ENCODE measurements at regions not wholly inside any gene's neighbourhood (a gene's known extent, or its start where the extent isn't known, plus 50 kb on each side); places are given as distances from the start of the nearest gene placed in this dataset.
"Not testable (repeated sequence)": the region's sequence is repeated elsewhere in the genome, so short reads cannot be mapped to it uniquely, and the experiment has no call there.

GRCh38 chr2:95755956-95756669, 164.3 kb downstream of the TRIM43 start:
- DNase-seq (ENCODE audit: low read depth, low spot score); ATAC-seq; H3K4me3 ChIP-seq (ENCODE audit: low read depth in 2 of 2, low read length in 2 of 2); H3K36me3 ChIP-seq (ENCODE audit: control insufficient read depth, insufficient read depth, low read length); CTCF ChIA-PET; intact Hi-C loops (cut with micrococcal nuclease; ENCODE audit: unreplicated experiment); H3K27ac ChIP-seq (ENCODE audit: low read length); POLR2A ChIA-PET; in situ Hi-C loops (cut with HindIII; ENCODE audit: low pct_unique_long_range_greater_than_20kb, low sequenced_read_pairs); H3K9me3 ChIP-seq (ENCODE audit: control insufficient read depth, insufficient read depth, low read depth, low read length); BruUV-seq (replicated peaks); H3K27me3 ChIP-seq (ENCODE audit: control insufficient read depth, insufficient read depth, low read length); H3K4me1 ChIP-seq (ENCODE audit: control insufficient read depth, insufficient read depth, low read length): not testable (repeated sequence)

GRCh38 chr2:95757988-95758387, 166.2 kb downstream of the TRIM43 start:
- Histone ChIP-seq H3K27ac (ENCODE audit: low read length) (no peak overlapping the region), H3K4me3 (ENCODE audit: low read depth in 2 of 2, low read length in 2 of 2) (no peak overlapping the region), H3K36me3 (ENCODE audit: control insufficient read depth, insufficient read depth, low read length) (no peaks in the 10 kb centered on the region), H3K4me1 (ENCODE audit: control insufficient read depth, insufficient read depth, low read length) (no peaks in the 10 kb centered on the region), H3K27me3 (ENCODE audit: control insufficient read depth, insufficient read depth, low read length) (no peaks in the 10 kb centered on the region), H3K9me3 (ENCODE audit: control insufficient read depth, insufficient read depth, low read depth, low read length) (no peaks in the 10 kb centered on the region)
- no peak for DNase-seq (ENCODE audit: low read depth, low spot score)
- ChIA-PET POLR2A (no interaction called here), CTCF (no interaction called here)
- BruUV-seq (replicated peaks): no TSS peak
- intact Hi-C loops (cut with micrococcal nuclease; ENCODE audit: unreplicated experiment): no loop called here
- in situ Hi-C loops (cut with HindIII; ENCODE audit: low pct_unique_long_range_greater_than_20kb, low sequenced_read_pairs): no loop called here
- ATAC-seq: no peak
- TF ChIP-seq SIN3A (IDR thresholded peaks at IDR 0.05; ENCODE audit: borderline replicate concordance, insufficient read depth, low read depth, low read length) (no peak), CTCF (IDR thresholded peaks at IDR 0.05) (no peak)

DNA sequence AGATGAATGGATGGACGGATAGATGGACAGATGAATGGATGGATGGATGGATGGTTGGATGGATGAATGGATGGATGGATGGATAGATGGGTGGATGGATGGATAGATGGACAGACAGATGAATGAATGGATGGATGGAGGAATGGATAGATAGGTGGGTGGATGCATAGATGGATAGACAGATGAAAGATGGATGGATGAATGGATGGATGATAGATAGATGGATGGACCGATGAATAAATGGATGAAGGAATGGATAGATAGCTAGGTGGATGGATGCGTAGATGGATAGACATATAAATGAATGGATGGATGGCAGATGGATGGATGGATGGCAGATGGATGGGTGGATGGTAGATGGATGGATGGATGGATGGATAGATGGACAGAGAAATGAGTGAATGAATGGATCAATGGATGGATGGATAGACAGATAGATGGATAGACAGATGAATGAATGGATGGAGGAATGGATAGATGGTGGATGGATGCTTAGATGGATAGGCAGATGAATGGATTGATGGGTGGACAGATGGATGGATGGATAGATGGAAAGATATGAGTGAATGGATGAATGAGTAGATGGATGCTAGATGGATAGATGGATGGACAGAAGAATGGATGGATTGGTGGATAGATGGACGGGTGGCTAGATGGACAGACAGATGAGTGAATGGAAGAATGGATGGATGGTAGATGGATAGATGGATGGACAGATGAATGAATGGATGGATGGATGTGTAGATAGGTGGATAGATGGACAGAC, 167.9 kb downstream of the TRIM43 start:
- H3K4me3 ChIP-seq (ENCODE audit: low read depth in 2 of 2, low read length in 2 of 2): no peak overlapping the region
- POLR2A ChIA-PET: no interaction called here
- ATAC-seq (no peak), DNase-seq (ENCODE audit: low read depth, low spot score) (no peak)
- no peak overlapping the region for H3K27ac ChIP-seq (ENCODE audit: low read length)
- in situ Hi-C loops (cut with HindIII; ENCODE audit: low pct_unique_long_range_greater_than_20kb, low sequenced_read_pairs) (no loop called here), intact Hi-C loops (cut with micrococcal nuclease; ENCODE audit: unreplicated experiment) (no loop called here)
- CTCF ChIA-PET: no interaction called here
- BruUV-seq (replicated peaks): no TSS peak
- TF ChIP-seq, protein P1, sequence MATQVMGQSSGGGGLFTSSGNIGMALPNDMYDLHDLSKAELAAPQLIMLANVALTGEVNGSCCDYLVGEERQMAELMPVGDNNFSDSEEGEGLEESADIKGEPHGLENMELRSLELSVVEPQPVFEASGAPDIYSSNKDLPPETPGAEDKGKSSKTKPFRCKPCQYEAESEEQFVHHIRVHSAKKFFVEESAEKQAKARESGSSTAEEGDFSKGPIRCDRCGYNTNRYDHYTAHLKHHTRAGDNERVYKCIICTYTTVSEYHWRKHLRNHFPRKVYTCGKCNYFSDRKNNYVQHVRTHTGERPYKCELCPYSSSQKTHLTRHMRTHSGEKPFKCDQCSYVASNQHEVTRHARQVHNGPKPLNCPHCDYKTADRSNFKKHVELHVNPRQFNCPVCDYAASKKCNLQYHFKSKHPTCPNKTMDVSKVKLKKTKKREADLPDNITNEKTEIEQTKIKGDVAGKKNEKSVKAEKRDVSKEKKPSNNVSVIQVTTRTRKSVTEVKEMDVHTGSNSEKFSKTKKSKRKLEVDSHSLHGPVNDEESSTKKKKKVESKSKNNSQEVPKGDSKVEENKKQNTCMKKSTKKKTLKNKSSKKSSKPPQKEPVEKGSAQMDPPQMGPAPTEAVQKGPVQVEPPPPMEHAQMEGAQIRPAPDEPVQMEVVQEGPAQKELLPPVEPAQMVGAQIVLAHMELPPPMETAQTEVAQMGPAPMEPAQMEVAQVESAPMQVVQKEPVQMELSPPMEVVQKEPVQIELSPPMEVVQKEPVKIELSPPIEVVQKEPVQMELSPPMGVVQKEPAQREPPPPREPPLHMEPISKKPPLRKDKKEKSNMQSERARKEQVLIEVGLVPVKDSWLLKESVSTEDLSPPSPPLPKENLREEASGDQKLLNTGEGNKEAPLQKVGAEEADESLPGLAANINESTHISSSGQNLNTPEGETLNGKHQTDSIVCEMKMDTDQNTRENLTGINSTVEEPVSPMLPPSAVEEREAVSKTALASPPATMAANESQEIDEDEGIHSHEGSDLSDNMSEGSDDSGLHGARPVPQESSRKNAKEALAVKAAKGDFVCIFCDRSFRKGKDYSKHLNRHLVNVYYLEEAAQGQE (IDR thresholded peaks at IDR 0.05; ENCODE audit: insufficient read depth in 1 of 2, low read depth in 2 of 2, low read length in 1 of 2): no peak
- TF ChIP-seq TCF7L2 (IDR thresholded peaks at IDR 0.05; ENCODE audit: low read depth, low read length): no peak
- no peak for TF ChIP-seq POLR2AphosphoS5 (IDR thresholded peaks at IDR 0.05; ENCODE audit: low read depth, low read length)
- TF ChIP-seq SIN3A (IDR thresholded peaks at IDR 0.05; ENCODE audit: borderline replicate concordance, insufficient read depth, low read depth, low read length): no peak
- no peak for TF ChIP-seq CTCF (IDR thresholded peaks at IDR 0.05)
- no peaks in the 10 kb centered on the region for H3K4me1 ChIP-seq (ENCODE audit: control insufficient read depth, insufficient read depth, low read length)
- H3K27me3 ChIP-seq (ENCODE audit: control insufficient read depth, insufficient read depth, low read length): no peaks in the 10 kb centered on the region
- no peaks in the 10 kb centered on the region for H3K36me3 ChIP-seq (ENCODE audit: control insufficient read depth, insufficient read depth, low read length)
- H3K9me3 ChIP-seq (ENCODE audit: control insufficient read depth, insufficient read depth, low read depth, low read length): no peaks in the 10 kb centered on the region

Data from Panc1 (cell line).